HG02678 (cell line): ENCODE measurements at regions not wholly inside any gene's neighbourhood (a gene's known extent, or its start where the extent isn't known, plus 50 kb on each side); places are given as distances from the start of the nearest gene placed in this dataset.
"Not testable (repeated sequence)": the region's sequence is repeated elsewhere in the genome, so short reads cannot be mapped to it uniquely, and the experiment has no call there.

Experiments
- ATAC-seq: cut with Tn5 transposase; IDR thresholded peaks from one replicate; pipeline ENCODE4 v1.9.1; 2021; ENCODE audit warnings: mild to moderate bottlenecking, moderate library complexity; ENCODE audit not compliant: unreplicated experiment

- ATAC-seq = no peak
Observed at GRCh38 chr12:114858388-114859146, 174.6 kb upstream of the TBX3 start.

- ATAC-seq = no peak
Observed at GRCh38 chr12:114855678-114856077, 171.7 kb upstream of the TBX3 start.

- no peak for ATAC-seq
Observed at GRCh38 chr12:114852976-114853529, 169.1 kb upstream of the TBX3 start.

- no peak for ATAC-seq
Observed at GRCh38 chr12:114851981-114852380, 168.0 kb upstream of the TBX3 start.

GRCh38 chr12:114850661-114851275 lies 166.8 kb upstream of the TBX3 start:
- ATAC-seq = no peak

GRCh38 chr12:114848666-114849065 lies 164.7 kb upstream of the TBX3 start:
- no peak for ATAC-seq

- ATAC-seq = no peak
Observed at GRCh38 chr12:114847441-114848035, 163.6 kb upstream of the TBX3 start.

- ATAC-seq = no peak
Observed at GRCh38 chr12:114846771-114847170, 162.8 kb upstream of the TBX3 start.

GRCh38 chr12:114841557-114842251 lies 157.7 kb upstream of the TBX3 start:
- ATAC-seq = no peak

GRCh38 chr12:114838480-114838879 lies 154.5 kb upstream of the TBX3 start:
- no peak for ATAC-seq

- ATAC-seq = no peak
Observed at GRCh38 chr12:114836609-114837008, 152.6 kb upstream of the TBX3 start.

- ATAC-seq = no peak
Observed at GRCh38 chr12:114835031-114835430, 151.1 kb upstream of the TBX3 start.

GRCh38 chr12:114834621-114835020 lies 150.6 kb upstream of the TBX3 start:
- no peak for ATAC-seq

- ATAC-seq = no peak
Observed at GRCh38 chr12:114829833-114830232, 145.9 kb upstream of the TBX3 start.

GRCh38 chr12:114829244-114829643 lies 145.3 kb upstream of the TBX3 start:
- not testable (repeated sequence) for ATAC-seq

GRCh38 chr12:114827461-114827860 lies 143.5 kb upstream of the TBX3 start:
- ATAC-seq = no peak

- ATAC-seq = no peak
Observed at GRCh38 chr12:114826244-114826643, 142.3 kb upstream of the TBX3 start.

- no peak for ATAC-seq
Observed at GRCh38 chr12:114823724-114824123, 139.7 kb upstream of the TBX3 start.

- ATAC-seq = no peak
Observed at GRCh38 chr12:114821570-114821969, 137.6 kb upstream of the TBX3 start.

GRCh38 chr12:114820796-114821195 lies 136.8 kb upstream of the TBX3 start:
- ATAC-seq = no peak
